ENCODE measurements at regions not wholly inside any gene's neighbourhood (a gene's known extent, or its start where the extent isn't known, plus 50 kb on each side); places are given as distances from the start of the nearest gene placed in this dataset.
"Not testable (repeated sequence)": the region's sequence is repeated elsewhere in the genome, so short reads cannot be mapped to it uniquely, and the experiment has no call there.

DNA sequence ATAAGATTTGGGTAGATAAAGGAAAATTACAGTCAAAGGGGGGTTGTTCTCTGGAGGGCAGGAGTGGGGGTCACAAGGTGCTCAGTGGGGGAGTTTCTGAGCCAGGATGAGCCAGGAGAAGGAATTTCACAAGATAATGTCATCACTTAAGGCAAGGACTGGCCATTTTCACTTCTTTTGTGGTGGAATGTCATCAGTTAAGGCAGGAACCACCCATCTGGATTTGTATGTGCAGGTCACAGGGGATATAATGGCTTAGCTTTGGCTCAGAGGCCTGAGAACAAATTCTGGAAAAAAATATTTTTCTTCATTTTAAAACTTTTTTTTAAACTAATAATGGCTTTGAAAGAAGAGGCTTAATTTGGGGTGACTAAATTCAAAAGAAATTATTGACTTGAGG, 94.5 kb downstream of the ZNF486 start:
- TF ChIP-seq, protein P1, sequence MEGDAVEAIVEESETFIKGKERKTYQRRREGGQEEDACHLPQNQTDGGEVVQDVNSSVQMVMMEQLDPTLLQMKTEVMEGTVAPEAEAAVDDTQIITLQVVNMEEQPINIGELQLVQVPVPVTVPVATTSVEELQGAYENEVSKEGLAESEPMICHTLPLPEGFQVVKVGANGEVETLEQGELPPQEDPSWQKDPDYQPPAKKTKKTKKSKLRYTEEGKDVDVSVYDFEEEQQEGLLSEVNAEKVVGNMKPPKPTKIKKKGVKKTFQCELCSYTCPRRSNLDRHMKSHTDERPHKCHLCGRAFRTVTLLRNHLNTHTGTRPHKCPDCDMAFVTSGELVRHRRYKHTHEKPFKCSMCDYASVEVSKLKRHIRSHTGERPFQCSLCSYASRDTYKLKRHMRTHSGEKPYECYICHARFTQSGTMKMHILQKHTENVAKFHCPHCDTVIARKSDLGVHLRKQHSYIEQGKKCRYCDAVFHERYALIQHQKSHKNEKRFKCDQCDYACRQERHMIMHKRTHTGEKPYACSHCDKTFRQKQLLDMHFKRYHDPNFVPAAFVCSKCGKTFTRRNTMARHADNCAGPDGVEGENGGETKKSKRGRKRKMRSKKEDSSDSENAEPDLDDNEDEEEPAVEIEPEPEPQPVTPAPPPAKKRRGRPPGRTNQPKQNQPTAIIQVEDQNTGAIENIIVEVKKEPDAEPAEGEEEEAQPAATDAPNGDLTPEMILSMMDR (IDR thresholded peaks at IDR 0.05) = not testable (repeated sequence)
- not testable (repeated sequence) for TF ChIP-seq POLR2A (IDR thresholded peaks at IDR 0.05)

All from right lobe of liver (tissue), 4 donors.